GM19324 (cell line): ENCODE measurements at regions not wholly inside any gene's neighbourhood (a gene's known extent, or its start where the extent isn't known, plus 50 kb on each side); places are given as distances from the start of the nearest gene placed in this dataset.
"Not testable (repeated sequence)": the region's sequence is repeated elsewhere in the genome, so short reads cannot be mapped to it uniquely, and the experiment has no call there.

ENCODE experiments used
- ATAC-seq: cut with Tn5 transposase; IDR thresholded peaks from one replicate; pipeline ENCODE4 v1.9.1; 2021; ENCODE audit warnings: mild to moderate bottlenecking, moderate library complexity; ENCODE audit not compliant: unreplicated experiment, low FRiP score

DNA sequence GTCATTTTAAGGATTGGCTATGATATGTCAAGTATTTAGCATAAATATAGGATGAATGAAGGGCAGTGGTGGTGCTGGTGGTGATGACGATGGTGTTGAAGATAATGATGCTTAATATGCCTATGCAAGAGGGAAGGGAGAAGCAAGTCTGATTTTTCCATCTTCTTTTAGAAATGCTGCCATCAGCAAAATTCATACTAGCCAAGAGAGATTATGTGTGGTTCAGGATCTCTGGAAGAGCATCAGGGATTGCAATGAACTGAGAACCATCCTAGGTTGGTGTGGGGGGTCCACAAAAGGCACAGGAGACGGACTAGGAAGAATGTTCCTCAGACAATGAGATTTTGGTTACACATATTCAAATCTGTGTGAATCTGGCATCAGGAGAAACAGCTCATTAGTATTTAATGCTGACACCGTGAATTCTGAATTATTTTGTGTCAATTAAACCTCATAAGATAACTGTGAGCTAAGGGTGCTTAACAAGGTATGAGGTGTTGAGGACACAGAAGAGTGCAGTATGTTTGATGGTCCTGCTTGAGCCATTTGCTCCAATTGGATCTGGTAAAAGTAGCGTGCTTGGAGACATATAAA lies 1120.8 kb upstream of the GOT2 start:
- no peak for ATAC-seq

DNA sequence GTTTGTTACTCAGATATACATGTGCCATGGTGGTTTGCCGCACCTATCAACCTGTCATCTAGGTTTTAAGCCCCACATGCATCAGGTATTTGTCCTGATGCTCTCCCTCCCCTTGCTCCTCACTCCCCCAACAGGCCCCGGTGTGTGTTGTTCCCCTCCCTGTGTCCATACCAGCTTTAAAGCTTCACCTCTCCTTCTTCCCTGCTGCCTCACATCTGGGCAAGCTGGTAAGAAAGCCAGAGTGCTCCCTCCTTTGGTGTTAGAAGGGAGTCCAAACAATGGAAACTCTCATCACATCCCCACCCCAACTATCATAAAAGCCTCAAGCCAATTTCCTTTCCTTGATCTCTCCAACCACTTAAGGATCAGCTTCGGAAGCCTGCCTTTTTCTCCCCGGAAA lies 1115.6 kb upstream of the GOT2 start:
- ATAC-seq: no peak

GRCh38 chr16:59848296-59848695 lies 1114.2 kb upstream of the GOT2 start:
- no peak for ATAC-seq

GRCh38 chr16:59840169-59840568 lies 1106.1 kb upstream of the GOT2 start:
- no peak for ATAC-seq

- ATAC-seq: no peak
These were observed 1092.7 kb upstream of the GOT2 start for GRCh38 chr16:59826767-59827166.

DNA sequence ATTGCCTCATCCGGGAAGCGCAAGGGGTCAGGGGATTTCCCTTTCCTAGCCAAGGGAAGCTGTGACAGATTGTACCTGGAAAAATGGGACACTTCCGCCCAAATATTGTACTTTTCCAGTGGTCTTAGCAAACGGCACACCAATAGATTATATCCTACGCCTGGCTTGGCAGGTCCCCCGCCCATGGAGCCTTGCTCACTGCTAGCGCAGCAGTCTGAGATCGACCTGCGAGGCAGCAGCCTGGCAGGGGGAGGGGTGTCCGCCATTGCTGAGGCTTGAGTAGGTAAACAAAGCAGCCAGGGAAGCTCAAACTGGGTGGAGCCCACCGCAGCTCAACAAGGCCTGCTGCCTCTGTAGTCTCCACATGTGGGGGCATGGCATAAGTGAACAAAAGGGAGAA lies 1075.4 kb upstream of the GOT2 start:
- ATAC-seq: not testable (repeated sequence)

- no peak for ATAC-seq
These were observed 1049.1 kb upstream of the GOT2 start for GRCh38 chr16:59783191-59783590.

GRCh38 chr16:59773330-59773729 lies 1039.2 kb upstream of the GOT2 start:
- no peak for ATAC-seq

- ATAC-seq: no peak
These were observed 1025.2 kb upstream of the GOT2 start for GRCh38 chr16:59759296-59759695.

DNA sequence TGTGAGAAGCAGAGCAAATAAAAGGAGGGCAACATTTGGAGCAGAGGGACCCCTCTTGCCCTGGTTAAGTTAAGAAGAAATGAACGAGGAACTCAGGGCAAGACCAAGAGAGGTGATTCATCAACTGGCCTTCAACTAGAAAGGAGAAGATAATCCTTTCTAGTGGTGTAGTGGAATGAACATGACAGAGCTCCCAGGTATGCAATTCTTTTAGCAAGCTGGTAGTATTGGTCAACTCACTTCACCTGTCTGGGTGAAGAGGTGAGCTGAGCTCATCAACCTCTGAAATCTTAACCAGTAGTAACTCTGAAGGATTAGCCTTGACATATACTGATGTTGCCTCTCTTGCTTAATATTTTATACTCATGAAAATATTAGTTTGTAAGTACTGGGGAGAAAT lies 1024.7 kb upstream of the GOT2 start:
- ATAC-seq: no peak

DNA sequence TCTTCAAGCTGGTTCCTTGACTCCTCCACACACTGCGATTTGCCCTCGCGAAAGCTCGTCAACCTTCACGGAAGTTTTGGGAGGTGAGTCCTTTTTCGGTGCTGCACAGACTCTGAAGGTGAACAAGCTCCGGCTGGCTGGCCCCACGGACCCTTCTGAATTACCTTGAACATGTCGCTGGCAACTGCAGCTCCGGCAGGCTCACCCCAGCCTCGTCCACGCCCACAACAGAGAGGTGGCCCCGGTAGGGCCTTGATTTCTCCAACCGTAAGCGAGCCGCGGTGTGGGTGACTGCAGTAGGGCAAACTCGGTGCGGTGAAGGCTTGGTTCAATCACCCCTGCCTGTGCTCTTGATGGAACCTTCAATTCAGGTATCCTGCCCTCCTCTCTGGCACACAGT lies 1020.7 kb upstream of the GOT2 start:
- ATAC-seq: no peak

DNA sequence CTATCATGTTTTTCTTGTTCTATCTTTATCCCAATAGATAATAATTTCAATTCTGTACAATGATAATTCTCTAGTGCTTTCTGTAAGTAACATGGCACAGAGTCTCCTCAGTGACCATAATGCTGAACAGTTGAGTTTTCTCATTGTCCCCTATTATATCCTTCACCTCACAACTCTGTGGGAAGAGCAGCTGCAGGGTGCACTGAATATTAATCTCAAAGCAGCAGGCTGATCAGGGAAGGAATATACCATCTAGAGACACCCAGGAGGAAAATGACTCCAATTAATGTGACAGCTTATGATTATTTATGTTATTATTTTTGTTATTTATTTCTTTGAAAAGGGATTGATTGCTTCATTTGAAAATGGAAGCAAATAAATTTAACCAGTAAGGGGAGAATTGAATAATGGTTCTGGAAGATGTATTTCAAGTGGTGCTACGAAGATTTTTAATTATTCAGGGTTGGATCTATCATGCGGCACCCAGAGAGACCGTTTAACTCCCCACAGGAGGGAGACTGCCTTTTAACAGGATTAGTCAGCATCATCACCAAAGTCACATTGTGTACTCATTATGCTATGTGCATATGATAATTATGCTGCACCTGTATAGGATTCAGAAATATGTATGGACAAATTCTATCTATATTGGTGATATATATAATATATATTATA lies 1015.7 kb upstream of the GOT2 start:
- ATAC-seq: no peak

GRCh38 chr16:59748531-59748930 lies 1014.4 kb upstream of the GOT2 start:
- ATAC-seq: no peak

DNA sequence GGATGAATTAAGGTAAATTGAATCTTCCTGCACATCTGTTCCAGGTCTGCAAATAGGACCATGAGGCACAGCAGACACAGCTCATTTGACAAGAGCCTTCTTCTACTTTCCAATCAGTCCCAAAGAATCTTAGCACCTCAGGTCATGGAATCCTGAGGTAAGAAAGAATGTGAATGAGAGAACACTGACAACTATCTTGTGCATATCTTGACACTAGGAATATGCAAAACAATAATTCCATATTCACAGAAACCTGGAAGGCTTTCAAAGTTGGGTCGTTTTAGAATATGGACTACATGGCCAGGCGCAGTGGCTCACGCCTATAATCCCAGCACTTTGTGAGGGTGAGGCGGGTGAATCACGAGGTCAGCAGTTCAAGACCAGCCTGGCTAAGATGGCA lies 1009.4 kb upstream of the GOT2 start:
- no peak for ATAC-seq

DNA sequence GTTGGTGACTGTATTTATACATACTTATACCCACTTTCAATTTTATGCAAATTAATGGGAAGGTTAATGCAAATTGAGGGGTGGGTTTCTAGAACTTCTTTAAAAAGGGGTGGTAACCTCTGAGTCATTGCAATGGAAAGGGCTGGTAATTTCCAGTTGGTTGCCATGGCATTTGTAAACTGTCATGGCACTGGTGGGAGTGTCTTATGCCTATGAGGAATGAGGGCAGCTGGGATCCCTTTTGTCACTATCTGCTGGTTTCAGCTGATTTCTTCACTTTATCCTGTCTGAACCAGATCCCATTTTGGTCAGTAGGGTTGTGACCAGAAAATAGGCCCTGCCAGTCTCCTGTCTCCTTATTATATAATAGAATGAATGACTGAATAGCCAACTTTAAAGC lies 1006.7 kb upstream of the GOT2 start:
- ATAC-seq: no peak

DNA sequence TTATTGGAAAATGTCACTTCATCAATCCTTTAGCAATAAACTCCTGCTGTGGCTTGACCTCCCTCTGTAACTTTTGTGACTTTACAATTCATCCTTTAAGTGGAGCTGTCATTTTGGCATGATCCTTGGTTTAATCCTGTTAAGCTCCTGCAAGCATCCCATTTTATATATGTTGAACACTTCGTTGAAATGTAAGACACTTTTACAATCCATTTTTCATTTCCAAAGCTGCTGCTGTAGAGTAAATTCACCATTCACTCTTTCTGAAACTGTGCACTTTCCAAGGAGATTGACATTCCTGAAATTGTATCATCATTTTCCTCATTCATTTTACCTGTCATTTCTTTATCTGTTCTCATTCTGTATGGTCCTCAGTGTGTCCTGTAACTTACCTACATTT lies 1003.2 kb upstream of the GOT2 start:
- ATAC-seq: no peak

- ATAC-seq: no peak
These were observed 999.2 kb upstream of the GOT2 start for GRCh38 chr16:59733321-59733720.

DNA sequence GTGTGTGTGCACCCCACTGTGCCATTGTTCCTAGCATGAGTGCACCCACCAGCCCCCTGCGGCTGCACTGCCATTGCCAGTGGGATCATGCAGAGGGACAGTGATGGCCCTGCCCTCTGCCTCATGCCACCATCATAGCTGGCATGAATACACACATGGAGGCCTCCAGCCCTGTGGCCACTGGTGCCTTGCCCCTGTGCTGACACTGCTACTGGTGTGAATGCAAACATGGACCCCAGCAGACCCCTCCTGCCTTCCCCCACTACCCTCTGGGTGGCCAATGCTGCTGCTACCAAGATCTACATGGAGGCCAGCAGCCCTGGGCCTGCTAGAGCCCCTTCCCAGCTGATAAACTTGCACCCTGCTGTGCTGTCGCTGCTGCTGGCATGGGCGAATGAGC lies 995.5 kb upstream of the GOT2 start:
- ATAC-seq: no peak

DNA sequence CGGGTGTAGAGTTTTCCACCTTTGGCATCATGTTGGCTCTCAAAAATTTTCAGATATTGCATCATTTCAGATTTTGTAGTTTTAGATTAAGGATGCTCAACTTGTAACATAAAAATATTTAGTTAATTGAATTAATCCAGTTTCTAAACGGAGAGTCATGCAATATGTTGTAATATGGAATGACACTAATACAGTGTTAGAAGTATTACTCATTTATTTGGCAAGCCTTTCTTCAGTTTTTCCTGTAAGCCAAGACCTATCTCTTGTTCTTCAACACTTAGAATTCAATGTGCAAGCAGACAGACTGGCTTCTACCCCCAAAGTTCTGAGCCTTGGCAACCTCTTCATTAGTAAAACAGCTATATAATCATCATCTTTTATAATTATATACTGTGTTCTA lies 985.0 kb upstream of the GOT2 start:
- no peak for ATAC-seq

DNA sequence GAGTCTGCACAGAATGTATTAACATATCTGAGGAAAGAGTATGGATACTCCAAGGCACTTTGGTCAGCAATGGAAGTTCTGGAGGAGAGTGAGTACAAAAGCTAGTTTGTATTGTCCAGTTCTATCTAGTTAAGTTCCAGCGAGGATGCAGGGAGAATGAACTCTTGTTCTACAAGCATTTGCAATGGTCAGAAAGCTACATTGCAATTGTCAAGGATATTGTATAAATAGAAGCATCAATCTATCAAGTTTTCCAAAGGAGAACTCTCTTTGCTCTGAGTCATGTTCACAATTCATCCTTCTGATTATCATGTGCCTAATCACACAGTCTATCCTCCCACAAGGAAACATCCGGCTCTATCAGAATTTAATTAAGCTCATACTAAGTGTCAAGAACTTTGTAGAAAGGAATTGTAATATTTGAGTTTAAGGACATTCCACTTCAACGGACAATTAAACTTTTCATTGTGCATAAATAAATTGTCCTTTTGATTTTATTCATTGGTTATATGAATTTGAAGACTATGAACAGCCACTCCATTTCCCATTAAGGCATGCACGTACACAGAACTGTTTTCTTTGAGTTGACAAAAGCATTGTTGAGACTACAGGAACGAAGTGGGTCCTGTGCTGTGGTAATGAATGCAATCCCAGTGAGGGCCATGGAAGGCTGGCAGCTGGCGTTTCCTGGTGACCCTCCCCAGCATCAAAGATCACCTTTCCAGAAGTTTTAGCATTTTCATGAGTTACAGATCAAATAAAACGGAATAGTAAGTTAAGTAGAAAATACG lies 973.5 kb upstream of the GOT2 start:
- ATAC-seq: no peak

- ATAC-seq: no peak
These were observed 968.1 kb upstream of the GOT2 start for GRCh38 chr16:59701963-59702930.
